Iris pigment epithelial cell (primary cell): ENCODE measurements at regions not wholly inside any gene's neighbourhood (a gene's known extent, or its start where the extent isn't known, plus 50 kb on each side); places are given as distances from the start of the nearest gene placed in this dataset.
"Not testable (repeated sequence)": the region's sequence is repeated elsewhere in the genome, so short reads cannot be mapped to it uniquely, and the experiment has no call there.

Experiments
- DNase-seq: peaks from one replicate; pipeline ENCODE4 v3.0.0-alpha.2; 2011; ENCODE audit warnings: low read depth

GRCh38 chr3:159455741-159456181 is 532.9 kb upstream of the IL12A start:
- peak; percentile 28 for DNase-seq

- DNase-seq = peak; percentile 97
Measured at GRCh38 chr3:159458010-159458409, 530.6 kb upstream of the IL12A start.

GRCh38 chr3:159458982-159459381 is 529.7 kb upstream of the IL12A start:
- no peak for DNase-seq

- no peak for DNase-seq
Measured at GRCh38 chr3:159472611-159473010, 516.0 kb upstream of the IL12A start.

GRCh38 chr3:159473206-159473605 is 515.4 kb upstream of the IL12A start:
- DNase-seq = no peak

- DNase-seq = no peak
Measured at GRCh38 chr3:159480046-159480445, 508.6 kb upstream of the IL12A start.

- peak; percentile 23 for DNase-seq
Measured at GRCh38 chr3:159482241-159482993, 506.2 kb upstream of the IL12A start.

GRCh38 chr3:159482994-159483367 is 505.7 kb upstream of the IL12A start:
- DNase-seq = no peak

GRCh38 chr3:159486580-159486979 is 502.1 kb upstream of the IL12A start:
- peak; percentile 13 for DNase-seq

- DNase-seq = no peak
Measured at GRCh38 chr3:159487304-159487703, 501.3 kb upstream of the IL12A start.

- DNase-seq = no peak
Measured at GRCh38 chr3:159488602-159489001, 500.0 kb upstream of the IL12A start.

- DNase-seq = no peak
Measured at GRCh38 chr3:159497361-159497760, 491.3 kb upstream of the IL12A start.

GRCh38 chr3:159499031-159499793 is 489.4 kb upstream of the IL12A start:
- DNase-seq = peak; percentile 57

GRCh38 chr3:159501029-159501428 is 487.6 kb upstream of the IL12A start:
- no peak for DNase-seq

- no peak for DNase-seq
Measured at GRCh38 chr3:159502986-159503385, 485.6 kb upstream of the IL12A start.

GRCh38 chr3:159510988-159511387 is 477.6 kb upstream of the IL12A start:
- DNase-seq = not testable (repeated sequence)

GRCh38 chr3:159513444-159513843 is 475.2 kb upstream of the IL12A start:
- DNase-seq = no peak

- DNase-seq = no peak
Measured at GRCh38 chr3:159513867-159514380, 474.7 kb upstream of the IL12A start.

- DNase-seq = no peak
Measured at GRCh38 chr3:159517105-159517504, 471.5 kb upstream of the IL12A start.

GRCh38 chr3:159520638-159521037 is 468.0 kb upstream of the IL12A start:
- no peak for DNase-seq

- no peak for DNase-seq
Measured at GRCh38 chr3:159522276-159522675, 466.4 kb upstream of the IL12A start.

- DNase-seq = no peak
Measured at GRCh38 chr3:159528251-159528895, 460.3 kb upstream of the IL12A start.

- DNase-seq = peak; percentile 11
Measured at GRCh38 chr3:159532577-159532976, 456.1 kb upstream of the IL12A start.
